HG03521 (cell line): ENCODE measurements at regions not wholly inside any gene's neighbourhood (a gene's known extent, or its start where the extent isn't known, plus 50 kb on each side); places are given as distances from the start of the nearest gene placed in this dataset.

Experiments used
- ATAC-seq: cut with Tn5 transposase; IDR thresholded peaks from one replicate; pipeline ENCODE4 v1.9.1; 2021; ENCODE audit warnings: mild to moderate bottlenecking, moderate library complexity; ENCODE audit not compliant: unreplicated experiment

GRCh38 chr22:22392131-22392530 lies 116.4 kb downstream of the ZNF280B start:
- no peak for ATAC-seq

- no peak for ATAC-seq
Measured at GRCh38 chr22:22394591-22394990, 114.0 kb downstream of the ZNF280B start.

- ATAC-seq, result no peak
Measured at GRCh38 chr22:22395245-22395644, 113.3 kb downstream of the ZNF280B start.

GRCh38 chr22:22396741-22397291 lies 111.7 kb downstream of the ZNF280B start:
- ATAC-seq, result no peak

GRCh38 chr22:22397292-22397870 lies 111.2 kb downstream of the ZNF280B start:
- ATAC-seq, result no peak

GRCh38 chr22:22397875-22398524 lies 110.5 kb downstream of the ZNF280B start:
- no peak for ATAC-seq

- ATAC-seq, result no peak
Measured at GRCh38 chr22:22398530-22399327, 109.8 kb downstream of the ZNF280B start.

GRCh38 chr22:22400099-22400498 lies 108.4 kb downstream of the ZNF280B start:
- ATAC-seq, result no peak

- no peak for ATAC-seq
Measured at GRCh38 chr22:22400964-22401363, 107.6 kb downstream of the ZNF280B start.

- ATAC-seq, result no peak
Measured at GRCh38 chr22:22401381-22401780, 107.2 kb downstream of the ZNF280B start.

GRCh38 chr22:22403306-22403705 lies 105.2 kb downstream of the ZNF280B start:
- ATAC-seq, result no peak

GRCh38 chr22:22403771-22404170 lies 104.8 kb downstream of the ZNF280B start:
- ATAC-seq, result no peak

GRCh38 chr22:22404598-22405284 lies 103.8 kb downstream of the ZNF280B start:
- ATAC-seq, result no peak

GRCh38 chr22:22406445-22407027 lies 102.0 kb downstream of the ZNF280B start:
- ATAC-seq, result no peak

GRCh38 chr22:22407061-22407460 lies 101.5 kb downstream of the ZNF280B start:
- ATAC-seq, result no peak

- no peak for ATAC-seq
Measured at GRCh38 chr22:22408269-22408668, 100.3 kb downstream of the ZNF280B start.

GRCh38 chr22:22408731-22409696 lies 99.5 kb downstream of the ZNF280B start:
- no peak for ATAC-seq

- no peak for ATAC-seq
Measured at GRCh38 chr22:22410121-22410520, 98.4 kb downstream of the ZNF280B start.

- no peak for ATAC-seq
Measured at GRCh38 chr22:22410677-22411076, 97.9 kb downstream of the ZNF280B start.

- ATAC-seq, result no peak
Measured at GRCh38 chr22:22414266-22414665, 94.3 kb downstream of the ZNF280B start.
